CD4-positive, alpha-beta T cell treated with Interleukin-15 for 4 hours (primary cell): ENCODE measurements at regions not wholly inside any gene's neighbourhood (a gene's known extent, or its start where the extent isn't known, plus 50 kb on each side); places are given as distances from the start of the nearest gene placed in this dataset.

ENCODE experiments used
- DNase-seq: peaks from one replicate; pipeline ENCODE4 v3.0.0-alpha.2; 2020; ENCODE audit warnings: low spot score

- DNase-seq = no peak
These were observed 210.8 kb upstream of the POU3F1 start for GRCh38 chr1:38257374-38257773.

DNA sequence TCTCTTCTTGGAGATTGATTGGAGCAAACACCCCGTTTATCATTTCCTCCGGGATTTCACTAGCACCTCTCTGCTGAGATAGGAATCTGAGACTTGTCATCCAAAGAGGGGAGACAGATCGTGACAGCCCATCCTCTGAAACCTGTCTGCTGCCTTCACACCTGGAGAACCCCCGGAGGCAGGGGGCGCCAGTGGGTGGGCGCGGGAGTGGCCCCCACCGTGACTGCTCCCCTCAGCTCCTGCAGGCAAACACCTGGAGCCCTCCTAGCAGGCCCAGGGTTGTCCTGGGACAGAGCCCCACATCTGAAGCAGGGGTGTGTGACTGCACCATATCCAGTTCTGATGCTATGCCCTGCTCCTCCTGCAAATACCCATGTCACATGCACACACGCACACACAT lies 209.5 kb upstream of the POU3F1 start:
- no peak for DNase-seq

- DNase-seq = no peak
These were observed 206.7 kb upstream of the POU3F1 start for GRCh38 chr1:38253314-38253713.

DNA sequence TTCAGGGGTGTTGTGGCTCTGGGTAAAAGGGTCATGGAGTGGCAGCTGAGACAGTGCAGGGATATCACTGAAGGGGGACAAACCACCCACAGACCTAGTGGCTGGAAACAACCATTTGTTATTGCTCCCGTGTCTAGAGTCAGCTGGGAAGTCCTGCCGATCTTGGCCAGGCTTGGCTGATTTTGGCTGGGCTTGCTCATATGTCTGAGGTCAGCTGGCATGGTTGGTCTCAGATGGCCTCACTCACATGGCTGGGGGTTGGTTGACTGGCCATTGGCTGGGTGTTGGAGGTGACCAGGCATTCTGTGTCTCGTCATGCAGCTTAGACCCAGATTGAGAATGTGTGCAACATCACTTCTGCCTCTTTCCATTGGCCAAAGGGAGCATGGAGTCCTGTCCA lies 203.8 kb upstream of the POU3F1 start:
- DNase-seq = no peak

DNA sequence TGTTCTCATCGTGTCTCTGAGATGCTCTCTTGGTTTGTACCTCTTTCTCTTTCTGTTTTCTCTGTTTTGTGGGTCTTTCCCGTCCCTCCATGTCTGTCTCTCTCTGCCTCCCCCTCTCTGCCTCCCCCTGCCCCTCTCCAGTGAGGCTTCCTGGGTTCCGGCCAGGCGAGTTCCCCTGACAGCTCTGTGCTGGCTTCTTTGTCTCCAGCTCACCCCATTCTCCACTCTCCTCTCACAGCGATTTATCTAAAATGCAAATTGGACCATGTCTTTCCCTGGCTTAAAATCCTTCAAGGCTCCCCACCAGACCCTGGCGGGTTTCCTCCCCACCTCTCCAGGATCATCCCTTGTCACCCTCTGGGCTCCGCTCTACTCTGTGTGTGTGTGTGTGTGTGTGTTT lies 202.4 kb upstream of the POU3F1 start:
- DNase-seq = no peak

- no peak for DNase-seq
These were observed 200.7 kb upstream of the POU3F1 start for GRCh38 chr1:38246955-38247952.

DNA sequence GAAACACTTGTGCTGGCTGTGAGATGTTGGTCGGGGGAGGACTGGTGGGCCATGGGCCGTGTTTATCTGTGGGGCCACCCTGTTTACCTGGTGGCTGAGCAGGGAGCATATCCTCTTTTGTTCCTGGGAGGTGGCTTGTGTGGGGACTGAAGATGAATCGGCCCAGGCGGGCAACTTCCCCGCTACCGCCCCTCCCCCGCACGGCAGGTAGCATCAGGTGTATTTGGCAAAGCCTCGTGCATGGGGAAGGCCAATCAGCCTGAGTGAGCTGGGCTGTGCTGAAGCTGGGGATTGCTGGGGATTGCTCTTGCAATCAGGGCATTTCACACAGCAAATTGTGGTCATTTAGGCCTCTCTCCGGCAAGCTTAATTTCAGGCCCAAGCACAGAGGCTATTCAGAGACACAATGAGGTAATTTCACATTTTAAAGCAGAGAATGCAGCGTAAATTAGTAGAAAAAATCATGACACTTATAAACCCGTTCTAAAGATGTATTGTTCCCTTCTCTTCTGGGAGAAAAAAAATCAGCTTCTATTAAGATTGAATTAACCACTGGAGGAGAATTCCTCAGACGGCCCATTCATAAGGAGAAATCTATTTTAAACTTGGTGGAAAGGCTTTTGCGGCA lies 197.7 kb upstream of the POU3F1 start:
- no peak for DNase-seq

DNA sequence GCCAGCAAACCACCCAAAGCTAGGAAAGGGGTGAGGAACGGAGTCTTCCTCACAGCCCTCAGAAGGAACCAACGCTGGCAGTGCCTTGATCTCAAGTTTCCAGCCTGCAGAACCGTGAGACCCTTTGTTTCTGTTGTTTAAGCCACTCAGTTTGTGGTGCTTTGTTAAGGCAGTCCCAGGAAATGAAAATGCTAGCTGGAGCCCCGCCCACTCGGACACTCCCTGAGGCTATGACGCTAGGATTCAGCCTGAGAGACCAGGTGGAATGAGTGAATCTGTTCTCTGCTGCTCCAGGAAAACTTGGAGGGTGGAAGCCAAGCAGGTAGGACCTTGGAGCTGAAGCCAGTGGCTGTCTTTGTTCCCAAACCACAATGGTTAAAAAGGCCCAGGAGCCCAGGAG lies 196.5 kb upstream of the POU3F1 start:
- DNase-seq = no peak

- no peak for DNase-seq
These were observed 195.9 kb upstream of the POU3F1 start for GRCh38 chr1:38242506-38242905.

DNA sequence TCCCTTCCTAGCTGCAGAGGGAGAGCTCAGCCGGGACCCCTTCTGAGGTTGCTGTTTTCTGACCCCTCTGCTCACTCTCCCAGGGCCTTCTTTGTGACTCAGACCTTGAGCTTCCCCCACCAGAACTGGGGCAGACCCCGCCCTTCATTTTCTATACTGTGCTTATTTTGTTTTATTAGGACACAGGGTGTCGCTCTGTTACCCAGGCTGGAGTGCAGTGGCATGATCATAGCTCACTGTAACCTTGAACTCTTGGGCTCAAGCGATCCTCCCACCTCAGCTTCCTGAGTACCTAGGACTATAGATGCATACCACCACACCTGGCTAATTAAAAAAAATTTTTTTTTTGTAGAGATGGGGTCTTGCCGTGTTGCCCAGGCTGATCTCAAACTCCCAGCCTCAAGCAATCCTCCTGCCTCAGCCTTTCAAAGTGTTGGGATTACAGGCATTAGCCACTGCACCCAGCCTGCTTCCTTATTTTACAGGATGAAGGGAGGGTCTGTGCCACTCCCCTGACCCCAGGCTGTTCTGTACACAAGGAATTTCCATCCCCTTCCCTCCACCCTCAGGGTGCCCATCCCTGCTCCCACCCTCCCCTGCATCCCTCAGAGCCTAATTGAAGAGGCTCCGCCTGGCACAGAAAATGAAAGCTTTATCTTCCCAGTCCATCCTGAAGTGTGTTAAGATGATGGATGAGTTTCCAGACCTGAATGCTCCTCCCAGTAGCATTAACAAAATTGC lies 195.2 kb upstream of the POU3F1 start:
- no peak for DNase-seq

GRCh38 chr1:38240618-38241017 lies 194.0 kb upstream of the POU3F1 start:
- DNase-seq = no peak

DNA sequence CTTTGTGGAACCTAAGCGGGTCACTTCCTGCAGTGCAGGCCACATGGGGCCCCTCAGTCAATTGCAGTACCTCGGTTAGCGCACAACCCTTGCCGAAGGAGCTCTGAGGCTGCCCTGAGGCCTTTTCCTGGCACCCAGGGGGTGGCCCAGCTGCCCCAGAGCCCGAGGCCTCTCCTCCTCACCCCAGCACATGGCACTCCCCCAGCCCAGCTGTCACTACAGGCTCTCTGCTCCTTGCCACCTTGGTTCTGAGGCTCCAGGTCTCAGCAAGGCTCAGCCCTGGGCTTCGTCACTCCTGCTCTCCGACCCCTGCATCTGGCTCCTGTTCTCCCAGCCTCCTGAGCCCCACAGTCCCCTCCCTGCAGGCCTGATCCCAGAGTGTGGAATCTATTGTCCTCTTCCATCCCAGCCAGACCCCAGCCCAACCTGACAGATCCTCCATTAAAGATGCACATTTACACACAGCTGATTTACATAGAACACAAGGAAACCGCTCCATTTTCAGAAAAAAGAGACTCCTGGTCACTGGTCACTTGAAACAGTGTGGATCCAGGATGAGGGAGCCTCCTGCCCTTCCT lies 192.8 kb upstream of the POU3F1 start:
- DNase-seq = no peak

GRCh38 chr1:38238294-38238693 lies 191.7 kb upstream of the POU3F1 start:
- DNase-seq = no peak

DNA sequence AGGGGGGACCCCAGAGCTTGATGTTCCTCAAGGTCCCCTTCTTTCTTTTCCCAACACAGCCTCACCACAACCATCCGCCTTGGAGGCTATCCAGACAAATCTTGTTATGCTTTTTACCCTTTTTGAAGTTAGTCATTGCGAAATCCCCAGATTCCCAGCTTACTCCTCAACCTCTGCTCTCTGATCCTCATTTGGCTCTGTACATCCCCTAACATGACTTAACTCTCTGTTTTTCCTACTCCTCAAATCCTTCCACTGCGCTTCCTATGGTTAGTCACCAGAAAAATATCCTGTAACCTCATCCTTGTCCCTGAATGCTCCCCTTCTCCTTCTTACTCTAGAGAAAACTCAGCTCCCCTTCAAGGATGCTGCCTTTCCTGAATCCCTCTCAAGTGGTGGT lies 189.1 kb upstream of the POU3F1 start:
- DNase-seq = no peak

DNA sequence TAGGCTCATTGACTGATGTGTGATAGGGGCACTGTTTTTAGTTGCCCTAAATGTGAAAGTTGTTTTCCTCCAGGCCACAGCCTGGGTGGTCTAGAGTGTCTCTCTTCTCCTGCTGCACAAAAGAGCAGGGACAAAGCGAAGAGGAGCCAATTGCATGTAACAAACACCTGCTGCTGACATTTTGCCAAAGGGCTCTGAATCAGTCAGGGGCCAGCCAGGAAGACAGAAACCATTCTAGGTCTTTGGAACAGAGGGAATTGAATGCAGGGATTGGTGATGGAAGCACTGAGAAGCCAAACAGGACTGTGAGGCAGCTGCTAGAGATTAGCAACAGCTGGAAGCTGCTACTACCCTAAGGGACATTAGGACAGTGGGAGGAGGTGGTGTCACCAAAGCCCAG lies 185.3 kb upstream of the POU3F1 start:
- DNase-seq = no peak

DNA sequence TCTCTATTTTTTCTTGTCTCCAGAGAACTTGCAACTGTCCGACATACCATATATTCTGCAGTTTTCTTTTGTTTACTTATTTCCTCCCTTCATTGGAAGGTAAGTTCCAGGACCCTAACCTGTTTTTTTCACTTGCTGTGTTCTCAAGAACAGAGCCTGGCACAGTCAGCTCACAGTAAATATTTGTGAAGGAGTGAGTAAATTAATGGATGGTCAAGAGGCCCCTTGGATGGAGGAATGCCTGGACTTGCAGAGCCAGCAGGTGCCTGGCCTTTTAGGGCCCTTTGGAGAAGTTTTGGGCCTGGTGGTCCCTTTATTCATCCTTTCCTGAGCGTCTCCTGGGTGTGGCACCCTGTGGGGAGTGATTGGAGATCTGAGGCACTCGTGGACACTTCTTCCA lies 182.1 kb upstream of the POU3F1 start:
- no peak for DNase-seq

DNA sequence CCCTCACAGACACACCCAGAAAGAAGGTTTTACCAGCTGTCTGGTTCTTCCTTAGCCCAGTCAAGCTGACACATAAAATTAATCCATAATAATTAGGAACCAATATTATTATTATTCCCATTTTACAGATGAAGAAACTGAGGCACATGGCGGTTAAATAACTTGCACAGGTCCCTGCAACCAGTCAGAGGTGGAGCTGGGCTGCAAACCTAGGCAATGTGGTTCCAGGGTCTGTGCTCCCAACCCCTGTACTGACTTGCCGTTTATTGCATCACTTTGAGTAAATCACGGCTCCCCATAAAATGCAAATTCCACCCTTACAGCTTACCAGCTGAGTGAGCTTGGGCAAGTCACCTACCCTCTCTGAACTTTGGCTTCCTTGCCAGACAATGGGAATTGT lies 179.2 kb upstream of the POU3F1 start:
- no peak for DNase-seq

- no peak for DNase-seq
These were observed 176.8 kb upstream of the POU3F1 start for GRCh38 chr1:38223391-38223790.

DNA sequence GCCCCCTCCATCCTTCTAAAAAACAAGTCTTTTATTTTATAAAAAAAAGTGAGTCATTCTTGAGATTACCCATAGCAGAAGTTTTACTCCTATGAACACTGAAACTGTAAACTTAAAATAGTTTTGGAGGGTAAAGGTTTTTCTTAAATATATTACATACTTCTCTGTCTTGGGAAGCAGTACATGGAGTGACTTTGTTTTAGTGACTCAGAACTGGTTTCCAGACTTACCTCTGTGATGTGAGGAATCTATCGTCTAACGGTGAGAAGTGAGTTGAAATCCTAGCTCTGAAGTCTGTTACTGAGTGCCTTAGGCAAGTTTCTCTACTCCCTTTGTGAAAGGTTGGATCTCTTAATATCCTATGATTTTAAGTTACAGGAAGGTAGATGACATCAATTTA lies 176.3 kb upstream of the POU3F1 start:
- no peak for DNase-seq

DNA sequence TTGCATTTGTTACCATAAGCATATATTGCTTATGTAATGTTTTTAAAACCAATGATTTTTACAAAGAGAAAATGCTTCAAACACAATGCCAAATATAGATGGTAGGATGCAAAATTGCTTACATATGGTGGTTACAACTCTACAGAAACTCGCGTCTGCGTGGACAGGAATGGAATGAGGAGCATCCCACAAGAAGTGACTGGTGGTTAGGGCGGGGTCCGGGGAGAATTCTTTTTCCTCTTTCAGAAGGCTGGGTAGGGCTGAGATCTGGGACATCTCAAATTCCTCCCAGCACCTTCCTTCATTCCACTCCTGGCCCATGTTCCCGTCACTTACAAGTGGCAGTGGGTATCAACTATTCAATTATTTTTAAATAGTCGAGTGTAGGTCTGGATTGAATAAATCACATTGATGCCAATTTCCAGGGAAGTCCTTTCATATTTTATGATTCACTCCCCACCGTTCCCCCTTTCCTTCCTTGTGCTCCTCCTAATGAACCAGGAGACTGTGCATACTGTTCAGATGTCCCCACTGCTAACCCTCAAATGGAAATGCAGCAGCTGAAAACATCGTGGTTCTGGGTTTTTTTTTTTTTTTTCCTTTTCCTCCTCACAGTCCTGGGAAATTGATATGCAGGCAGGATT lies 174.5 kb upstream of the POU3F1 start:
- no peak for DNase-seq

GRCh38 chr1:38217316-38217715 lies 170.7 kb upstream of the POU3F1 start:
- DNase-seq = no peak
